NCI-H2081 treated with DMSO at 0.1 percent for 48 hours (cell line): ENCODE measurements at regions not wholly inside any gene's neighbourhood (a gene's known extent, or its start where the extent isn't known, plus 50 kb on each side); places are given as distances from the start of the nearest gene placed in this dataset.

Experiments used
- DNase-seq: peaks from one replicate; lab custom pipeline; 2025; lab: John Stamatoyannopoulos, UW

GRCh38 chr2:45212953-45213635, 203.8 kb upstream of the SIX2 start:
- no peak for DNase-seq

- DNase-seq: no peak
Measured at GRCh38 chr2:45211636-45212035, 202.4 kb upstream of the SIX2 start.

DNA sequence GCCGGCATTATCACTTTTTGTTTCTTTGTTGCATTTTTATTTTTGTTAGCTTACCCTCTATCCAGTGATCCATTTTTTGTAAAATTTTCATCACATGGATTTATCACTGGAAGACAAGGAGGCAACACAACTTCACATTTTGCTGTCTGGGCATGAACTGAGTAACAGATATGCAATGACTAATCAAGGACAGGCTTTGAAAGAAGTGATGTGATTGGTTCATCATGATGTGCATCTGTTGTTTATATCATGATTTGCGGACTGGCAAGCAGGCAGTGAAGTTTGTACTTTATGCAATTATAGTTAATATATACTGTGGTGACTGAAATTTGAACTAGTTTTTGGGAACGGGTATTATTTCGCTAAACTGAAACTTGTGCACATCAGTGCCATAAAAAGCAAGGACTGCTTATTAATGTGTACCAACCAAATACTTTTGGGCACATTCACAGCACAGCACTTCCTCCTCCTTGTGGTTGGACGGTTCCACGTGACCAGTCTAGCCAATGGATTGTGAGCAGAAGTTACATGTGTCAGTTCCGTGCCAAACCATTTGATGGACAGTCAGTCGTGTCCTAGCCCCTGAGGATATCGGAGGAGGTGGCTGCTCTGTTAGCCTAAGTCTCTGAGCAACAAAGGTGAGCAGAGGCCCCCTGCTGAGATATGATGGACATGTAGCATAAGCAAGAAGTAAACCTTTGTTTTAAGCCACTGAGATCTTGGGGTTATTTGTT, 201.4 kb upstream of the SIX2 start:
- DNase-seq: no peak

GRCh38 chr2:45209875-45210274, 200.6 kb upstream of the SIX2 start:
- DNase-seq: no peak

DNA sequence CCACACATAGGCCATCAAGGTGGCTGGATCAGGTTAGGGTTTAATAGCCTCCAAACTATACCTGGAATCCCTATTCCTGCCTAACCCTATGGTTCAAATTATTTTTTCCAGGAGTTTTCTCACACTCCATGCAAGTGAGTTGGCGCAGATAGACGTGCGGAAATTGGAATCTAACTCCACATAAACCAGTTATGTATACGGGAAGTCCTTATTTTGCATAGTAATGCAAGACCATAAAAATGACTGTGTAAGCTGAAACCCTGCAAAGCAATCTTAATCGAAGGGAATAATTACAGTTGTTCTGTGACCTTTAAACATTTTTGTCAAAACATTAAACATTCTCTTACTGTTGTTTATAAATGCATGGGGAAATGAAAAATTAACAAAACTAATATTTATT, 200.1 kb upstream of the SIX2 start:
- DNase-seq: no peak

DNA sequence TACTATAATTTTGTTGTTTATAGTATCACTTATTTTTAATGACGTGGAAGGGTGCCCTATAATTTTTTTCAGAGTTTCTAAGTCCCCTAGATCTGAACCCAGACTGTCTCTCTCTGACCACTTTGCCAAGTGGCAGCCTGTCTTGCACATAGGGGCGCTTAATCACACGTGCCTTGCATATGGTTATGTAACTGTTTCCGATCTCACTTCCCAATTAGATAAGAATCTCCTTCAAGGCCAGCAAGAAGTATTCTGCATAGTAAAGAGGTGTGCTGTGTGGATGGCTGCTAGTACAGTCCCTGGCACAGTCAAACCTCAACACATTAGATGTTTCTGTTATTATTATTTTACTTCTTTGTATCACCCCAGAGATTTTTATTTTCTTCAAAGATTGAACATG, 197.8 kb upstream of the SIX2 start:
- DNase-seq: no peak

DNA sequence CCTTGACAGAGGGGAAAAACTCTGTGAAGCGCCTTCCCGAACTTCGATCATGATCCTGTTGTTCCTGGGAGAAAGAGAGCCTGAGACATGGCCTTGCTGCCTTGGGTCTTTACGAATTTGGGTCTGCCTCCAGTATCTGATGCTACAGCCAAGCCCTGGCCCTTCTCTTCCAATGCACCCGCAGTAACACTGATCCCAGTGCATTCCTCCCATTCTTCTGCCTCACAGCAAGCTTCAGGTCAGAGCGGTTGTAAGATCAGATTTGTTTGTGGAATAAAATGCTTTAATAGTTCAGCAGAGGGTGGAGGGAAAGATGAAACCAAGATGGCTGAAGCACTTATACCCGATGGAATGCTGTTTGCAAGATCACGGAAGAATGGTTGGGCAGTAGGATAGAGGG, 196.7 kb upstream of the SIX2 start:
- no peak for DNase-seq

DNA sequence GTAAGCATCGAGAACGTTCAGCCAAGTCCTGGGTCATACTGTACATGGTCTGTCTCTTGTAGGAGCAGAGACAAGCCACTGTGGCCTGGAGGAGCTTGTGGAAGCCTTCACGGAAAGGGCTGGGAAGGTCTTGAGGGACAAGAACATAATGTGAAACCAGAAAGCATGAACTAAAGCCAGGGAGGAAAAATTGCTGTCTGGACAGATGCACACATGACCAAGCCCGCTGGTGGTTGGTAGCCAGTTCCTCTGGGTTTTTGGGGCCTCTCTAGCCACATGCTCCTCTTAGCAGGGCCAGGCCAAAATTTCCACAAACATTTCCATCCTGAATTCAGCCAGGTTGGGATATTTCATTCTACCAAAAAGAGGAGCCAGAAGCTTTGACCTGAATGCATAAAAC, 196.2 kb upstream of the SIX2 start:
- DNase-seq: no peak

DNA sequence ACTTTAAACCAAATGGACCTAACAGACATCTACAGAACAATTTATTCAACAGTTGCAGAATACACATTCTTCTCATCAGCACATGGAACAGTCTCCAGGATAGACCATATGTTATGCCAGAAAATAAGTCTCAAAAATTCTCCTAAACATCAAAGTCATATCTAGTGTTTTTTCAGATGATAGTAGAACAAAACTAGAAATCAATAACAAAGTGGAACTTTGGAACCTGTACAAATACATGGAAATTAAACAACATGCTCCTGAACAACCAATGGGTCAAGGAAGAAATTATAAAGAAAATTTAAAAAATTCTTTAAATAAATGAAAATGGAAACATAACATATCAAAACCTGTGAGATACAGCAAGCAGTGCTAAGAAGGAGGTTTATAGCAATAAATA, 194.1 kb upstream of the SIX2 start:
- DNase-seq: no peak

DNA sequence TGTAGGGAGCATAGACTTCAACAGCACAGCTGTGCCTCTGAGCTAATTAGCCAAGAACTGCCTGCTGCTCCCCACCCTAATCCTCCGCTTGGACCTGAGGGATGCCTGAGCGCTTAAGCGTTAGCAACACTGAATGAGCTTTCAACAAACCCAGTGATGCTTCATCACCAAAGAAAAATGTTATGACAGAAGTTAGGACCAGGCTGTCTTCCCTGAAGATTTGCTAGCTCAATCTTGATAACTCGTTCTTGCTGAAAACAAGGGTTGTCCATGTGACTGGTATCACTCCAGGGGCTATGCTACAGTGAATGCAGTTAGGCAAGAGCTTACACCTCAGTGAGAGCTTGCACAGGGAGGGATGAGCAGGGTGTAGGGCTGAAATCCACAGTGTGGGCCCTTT, 190.7 kb upstream of the SIX2 start:
- no peak for DNase-seq

DNA sequence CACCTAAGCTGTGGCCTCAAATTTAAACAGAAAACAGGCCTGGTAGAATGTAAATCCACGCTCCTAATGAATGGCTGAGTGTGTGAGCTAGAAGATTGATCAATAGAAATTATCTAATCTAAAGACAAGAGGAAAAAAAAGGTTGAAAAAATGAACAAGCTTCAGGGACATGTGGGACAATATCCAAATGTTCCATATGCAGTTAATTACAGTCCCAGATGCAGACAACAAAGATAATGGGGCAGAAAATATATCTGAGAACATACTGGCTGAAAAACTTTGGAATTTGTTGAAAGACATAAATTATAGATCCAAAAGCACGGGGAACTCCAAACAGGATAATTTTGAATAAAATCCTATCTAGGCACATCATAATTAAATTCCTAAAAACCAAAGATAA, 186.7 kb upstream of the SIX2 start:
- DNase-seq: no peak

DNA sequence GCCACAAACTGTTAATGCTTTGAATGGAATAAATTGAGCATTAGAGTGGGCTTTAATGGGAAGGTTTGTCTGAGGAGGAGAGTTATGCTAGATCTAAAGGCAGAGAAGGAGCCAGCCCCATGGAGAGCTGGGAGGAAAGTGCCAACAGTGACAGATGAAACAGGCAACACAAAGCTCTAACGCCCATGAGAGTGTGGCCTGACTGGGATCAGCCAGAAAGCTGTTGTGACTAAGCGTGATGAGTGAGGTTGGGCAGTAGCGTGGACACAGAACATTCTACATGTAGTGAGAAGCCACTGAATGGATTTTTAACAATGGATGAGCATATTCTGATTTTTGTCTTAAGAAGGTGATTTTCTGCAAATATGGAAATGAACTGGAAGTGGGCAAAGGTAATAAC, 185.3 kb upstream of the SIX2 start:
- DNase-seq: no peak

- no peak for DNase-seq
Measured at GRCh38 chr2:45193581-45193980, 184.3 kb upstream of the SIX2 start.

DNA sequence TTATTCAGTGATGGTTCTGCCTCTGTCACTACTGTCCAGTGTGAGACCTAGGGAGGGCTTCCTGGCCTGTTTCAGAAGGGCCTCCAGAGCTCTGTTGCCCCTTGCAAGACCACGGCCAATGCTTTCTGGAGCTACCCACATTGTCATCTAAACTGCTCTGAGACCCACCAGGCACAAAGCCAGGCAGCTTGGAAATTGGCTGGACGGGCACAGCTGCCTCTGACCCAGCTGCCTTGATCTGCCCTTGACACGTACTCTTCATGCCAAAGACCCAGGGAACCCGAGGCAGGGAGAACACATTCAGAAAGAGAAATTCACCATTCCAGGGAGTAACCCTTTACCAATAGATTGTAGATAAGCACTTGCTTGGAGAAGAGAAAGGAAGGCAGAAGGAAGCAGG, 183.7 kb upstream of the SIX2 start:
- no peak for DNase-seq

DNA sequence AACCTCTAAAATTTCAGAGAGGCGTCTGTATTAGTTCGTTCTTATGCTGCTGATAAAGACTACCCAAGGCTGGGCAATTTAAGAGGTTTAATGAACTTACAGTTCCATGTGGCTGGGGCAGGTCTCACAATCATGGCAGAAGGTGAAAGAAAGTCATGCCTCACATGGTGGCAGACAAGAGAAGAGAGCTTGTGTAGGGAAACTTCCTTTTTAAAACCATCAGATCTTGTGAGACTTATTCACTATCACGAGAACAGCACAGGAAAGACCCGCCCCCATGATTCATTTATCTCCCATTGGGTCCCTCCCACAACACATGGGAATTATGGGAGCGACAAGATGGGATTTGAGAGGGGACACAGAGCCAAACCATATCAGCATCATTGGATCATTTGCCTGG, 183.2 kb upstream of the SIX2 start:
- no peak for DNase-seq

DNA sequence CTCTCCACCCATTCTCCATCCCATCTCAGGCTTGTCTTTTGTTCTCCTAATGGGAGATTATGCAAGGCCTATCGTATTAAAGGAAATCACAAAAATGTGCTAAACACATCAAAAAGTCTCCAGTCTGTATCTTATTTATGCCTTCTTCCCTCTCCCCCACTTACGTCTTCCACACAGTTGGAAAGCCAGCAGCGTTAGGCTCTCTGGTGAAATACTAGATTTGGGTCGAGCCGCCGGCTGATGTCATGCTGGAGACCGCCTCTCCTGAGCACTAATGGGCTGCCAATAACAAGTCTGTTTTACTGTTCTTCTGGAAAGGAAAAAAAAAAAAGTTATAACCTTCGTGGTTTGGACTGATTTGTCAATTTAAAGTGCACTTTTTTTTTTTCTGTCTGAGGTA, 182.7 kb upstream of the SIX2 start:
- DNase-seq: no peak

GRCh38 chr2:45191146-45191863, 182.1 kb upstream of the SIX2 start:
- no peak for DNase-seq

DNA sequence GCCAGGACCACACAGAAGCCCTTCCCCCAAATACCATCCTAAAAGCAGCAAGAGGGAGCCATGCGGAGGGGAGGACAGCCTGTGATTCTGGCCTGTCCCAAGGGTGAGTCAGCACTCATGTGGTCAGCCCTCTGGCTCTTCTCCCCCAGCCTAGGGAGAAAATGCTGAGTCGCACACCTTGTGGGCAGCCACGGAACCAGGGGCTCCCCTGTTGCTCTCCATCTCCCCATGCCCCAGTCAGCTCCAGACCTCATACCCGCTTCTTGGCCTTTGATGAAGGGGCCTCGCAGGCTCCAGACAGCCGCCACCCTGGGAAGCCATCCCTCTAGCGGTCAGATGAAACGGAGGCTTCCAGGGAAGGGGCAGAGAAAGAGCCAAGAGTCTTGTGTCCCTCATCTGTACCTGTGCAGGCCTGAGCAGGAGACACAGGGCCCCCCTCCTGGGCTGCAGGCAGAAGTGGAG, 181.3 kb upstream of the SIX2 start:
- DNase-seq: no peak

DNA sequence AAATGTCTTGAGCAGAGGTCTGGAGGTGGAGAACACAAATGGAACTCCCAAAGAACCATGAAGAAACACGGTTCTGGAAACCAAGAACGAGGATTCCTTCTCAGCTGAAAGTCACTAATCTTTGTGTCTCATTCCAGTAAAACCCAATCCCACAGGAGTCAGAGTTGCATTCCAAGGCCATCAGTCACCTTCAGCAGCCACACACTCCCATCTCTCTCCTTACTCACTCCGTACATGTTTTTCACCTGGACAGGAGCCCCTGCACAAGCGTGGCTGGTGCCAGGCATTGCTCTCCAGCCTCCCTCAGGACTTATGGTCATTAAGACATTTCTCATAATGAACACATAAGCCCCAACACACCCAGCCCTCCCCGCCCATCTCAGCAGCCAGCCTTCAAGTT, 175.4 kb upstream of the SIX2 start:
- DNase-seq: no peak

DNA sequence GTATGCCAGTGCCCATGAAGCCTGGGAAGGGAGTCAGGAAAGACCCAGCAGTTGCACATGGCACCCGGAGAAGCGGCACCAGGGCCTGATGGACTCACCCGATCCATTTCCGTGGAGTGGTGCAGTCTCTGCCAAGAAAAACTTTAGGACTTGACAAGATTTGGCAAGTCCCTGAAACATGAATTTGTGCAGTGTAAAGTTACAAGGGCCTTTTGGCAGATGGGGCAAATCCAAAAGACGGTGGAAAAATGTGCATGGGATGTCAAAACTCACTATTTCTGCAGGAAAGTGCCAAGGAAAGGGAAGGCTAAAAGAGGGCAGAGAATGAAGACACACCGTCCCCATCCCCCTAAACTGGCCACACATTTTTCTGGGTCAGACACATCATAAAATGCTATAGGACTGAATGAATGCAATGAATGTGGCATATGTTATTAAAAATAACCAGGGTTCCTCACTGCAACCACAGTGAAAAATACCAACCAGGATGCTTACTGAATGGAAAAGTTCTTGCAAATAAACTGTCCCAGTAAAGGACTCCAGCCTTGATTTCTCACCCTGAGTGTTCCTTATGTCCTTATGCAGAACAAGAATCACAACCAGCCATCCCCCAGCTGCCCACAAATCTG, 173.5 kb upstream of the SIX2 start:
- DNase-seq: no peak

- no peak for DNase-seq
Measured at GRCh38 chr2:45180779-45181178, 171.5 kb upstream of the SIX2 start.

DNA sequence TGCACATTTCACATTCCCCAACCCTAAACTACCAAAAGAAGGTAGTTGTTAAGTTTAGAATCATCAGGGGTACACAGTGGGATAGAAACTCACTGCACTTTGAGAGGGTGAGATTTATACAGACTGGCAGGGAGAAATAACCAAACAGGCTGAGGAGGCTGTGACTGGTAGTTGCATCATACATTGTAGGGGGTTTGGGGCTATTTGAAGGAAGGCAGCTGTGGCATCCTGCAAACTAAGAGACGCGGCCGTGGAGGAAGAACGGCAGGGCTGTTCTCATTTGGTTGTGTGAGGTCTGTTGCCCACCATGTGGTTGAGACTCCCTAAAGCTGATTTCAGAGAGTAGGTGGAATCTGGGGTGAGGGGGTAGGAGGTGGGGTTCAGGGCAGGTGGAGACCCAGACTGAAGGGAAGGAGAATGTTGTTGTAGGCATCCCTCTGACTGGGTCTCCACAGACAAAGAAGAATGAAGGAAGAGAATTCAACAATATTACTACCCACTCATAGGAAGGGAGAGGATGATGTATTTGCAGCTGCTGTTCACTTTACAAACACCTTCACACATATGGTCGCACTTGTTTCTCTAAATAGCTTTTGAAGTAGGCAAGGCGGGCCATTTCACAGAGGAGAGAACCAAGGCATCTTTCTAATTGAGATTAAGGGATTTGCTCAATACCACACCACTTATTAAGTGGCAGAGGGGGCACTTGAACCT, 170.9 kb upstream of the SIX2 start:
- DNase-seq: no peak
